HCT116 (cell line): ENCODE measurements at regions not wholly inside any gene's neighbourhood (a gene's known extent, or its start where the extent isn't known, plus 50 kb on each side); places are given as distances from the start of the nearest gene placed in this dataset.

Experiments used
- ATAC-seq: fragments of 200-7000 bp; cut with Tn5 transposase; 2 replicates; pipeline ENCODE4 v1.9.1; 2020; ENCODE audit warnings: mild to moderate bottlenecking, moderate library complexity
- BruUV-seq: library from RNA; stranded (reverse); fragments of 400-500 nt; replicated peaks from 2 replicates; lab custom pipeline; 2021; lab: Mats Ljungman, UMichigan
- CTCF ChIA-PET: fragments of 300-600 bp; sonication (Branson Sonifier 250); formaldehyde crosslinking; loops from one replicate; lab custom pipeline; 2021; ENCODE audit warnings: antibody characterized with exemption; lab: Charles Lee
- POLR2A ChIA-PET: fragments of 300-600, 350-600 bp; sonication (Branson Sonifier 250); formaldehyde crosslinking; loops from one replicate; lab custom pipeline; 2021; ENCODE audit warnings: antibody characterized with exemption; lab: Charles Lee
- RAD21 ChIA-PET, 2 experiments: fragments of 300-600 bp; sonication (Branson Sonifier 250); formaldehyde crosslinking; loops; one replicate each; lab custom pipeline; 2023; ENCODE audit warnings: low total read pairs in 2 of 2; ENCODE audit not compliant: uncharacterized antibody in 2 of 2, unreplicated experiment in 2 of 2, low non-redundant PET in 1 of 2; lab: Charles Lee
- DNase-seq: peaks from one replicate; pipeline ENCODE4 v3.0.0-alpha.2; 2010; ENCODE audit warnings: low read depth, low spot score
- H2AFZ ChIP-seq: fragments of 200-600 bp; shearing (Covaris generic), sonication (generic); 2 replicates; pipeline ENCODE4 v1.6.1; 2017; ENCODE audit warnings: low read depth, mixed run types, mixed read lengths, antibody characterized with exemption, low read length; ENCODE audit not compliant: poor library complexity, severe bottlenecking
- H3K27ac ChIP-seq: 2 replicates; pipeline ENCODE4 v1.5.1; 2012; ENCODE audit warnings: low read depth, low read length
- H3K27me3 ChIP-seq: fragments of 200-600 bp; sonication (generic); 2 replicates; pipeline ENCODE4 v1.6.1; 2016; ENCODE audit warnings: mixed run types, low read length, mixed read lengths; ENCODE audit not compliant: insufficient read depth
- H3K36me3 ChIP-seq, 2 experiments: fragments of 200-500 bp in 1 of 2; fragments of 200-600 bp in 1 of 2; sonication (Bioruptor generic) in 1 of 2; sonication (generic) in 1 of 2; 2 replicates each; pipeline versions ENCODE4 v1.5.1 to v1.6.1; 2014 to 2016; ENCODE audit warnings: low read length in 2 of 2, inconsistent platforms in 1 of 2, mixed read lengths in 1 of 2, mixed run types in 1 of 2; ENCODE audit not compliant: insufficient read depth in 2 of 2, control insufficient read depth in 1 of 2
- H3K4me1 ChIP-seq, 2 experiments: fragments of 200-600 bp in 1 of 2; sonication (generic) in 1 of 2; 2 replicates each; pipeline versions ENCODE4 v1.5.1 to v1.6.1; 2012 to 2017; ENCODE audit warnings: low read length in 2 of 2, inconsistent platforms in 1 of 2, mild to moderate bottlenecking in 1 of 2, mixed read lengths in 1 of 2, mixed run types in 1 of 2, moderate library complexity in 1 of 2; ENCODE audit not compliant: insufficient read depth in 2 of 2, control insufficient read depth in 1 of 2
- H3K4me2 ChIP-seq: fragments of 200-600 bp; sonication (generic); 2 replicates; pipeline ENCODE4 v1.6.1; 2017; ENCODE audit warnings: mixed run types, low read length, mixed read lengths
- H3K4me3 ChIP-seq, 2 experiments: fragments of 200-600 bp in 1 of 2; sonication (generic) in 1 of 2; replicated peaks in 1 of 2; 2 replicates each; pipeline ENCODE4 v1.5.1; 2011 to 2016; ENCODE audit warnings: low read length in 2 of 2, control low read depth in 1 of 2, low read depth in 1 of 2, mild to moderate bottlenecking in 1 of 2, mixed read lengths in 1 of 2, mixed run types in 1 of 2
- H3K79me2 ChIP-seq: fragments of 200-600 bp; sonication (generic); 2 replicates; pipeline ENCODE4 v1.6.1; 2017; ENCODE audit warnings: mild to moderate bottlenecking, mixed run types, low read length, moderate library complexity, mixed read lengths; ENCODE audit not compliant: insufficient read depth
- H3K9ac ChIP-seq: fragments of 200-600 bp; sonication (generic); 2 replicates; pipeline ENCODE4 v1.6.1; 2016; ENCODE audit warnings: low read length, mixed read lengths
- H3K9me2 ChIP-seq: fragments of 200-600 bp; sonication (generic), shearing (Covaris generic); 2 replicates; pipeline ENCODE4 v1.6.1; 2017; ENCODE audit warnings: mixed run types, mild to moderate bottlenecking, moderate library complexity; ENCODE audit not compliant: insufficient read depth
- H3K9me3 ChIP-seq, 2 experiments: fragments of 200-500 bp in 1 of 2; fragments of 200-600 bp in 1 of 2; sonication (Bioruptor generic) in 1 of 2; sonication (generic) in 1 of 2; 2 replicates each; pipeline ENCODE4 v1.6.1; 2014 to 2017; ENCODE audit warnings: low read length in 2 of 2, mixed read lengths in 2 of 2, inconsistent platforms in 1 of 2, low read depth in 1 of 2, mild to moderate bottlenecking in 1 of 2, mixed run types in 1 of 2, moderate library complexity in 1 of 2; ENCODE audit not compliant: control insufficient read depth in 1 of 2, insufficient read depth in 1 of 2
- H4K20me1 ChIP-seq: fragments of 200-600 bp; sonication (generic), shearing (Covaris generic); 2 replicates; pipeline ENCODE4 v1.6.1; 2017; ENCODE audit warnings: mixed run types, mild to moderate bottlenecking, moderate library complexity; ENCODE audit not compliant: insufficient read depth
- EGR1 ChIP-seq: IDR thresholded peaks from 2 replicates; pipeline ENCODE4 v1.6.1; 2012; ENCODE audit warnings: low read depth
- POLR2A ChIP-seq: IDR thresholded peaks from 2 replicates; pipeline ENCODE4 v1.7.0; 2011; ENCODE audit warnings: borderline replicate concordance; ENCODE audit not compliant: insufficient read depth, insufficient read length; ENCODE audit errors: extremely low read depth
- RAD21 ChIP-seq: IDR thresholded peaks from 2 replicates; pipeline ENCODE4 v1.6.1; 2012; ENCODE audit warnings: low read depth, mild to moderate bottlenecking
- TCF7L2 ChIP-seq: IDR thresholded peaks from 2 replicates; pipeline ENCODE4 v1.7.0; 2011; ENCODE audit warnings: borderline replicate concordance, inconsistent platforms; ENCODE audit not compliant: insufficient read depth, insufficient read length; ENCODE audit errors: extremely low read depth
- ZBTB33 ChIP-seq: IDR thresholded peaks from 2 replicates; pipeline ENCODE4 v1.6.1; 2011; ENCODE audit warnings: mild to moderate bottlenecking, low read length, moderate library complexity; ENCODE audit not compliant: insufficient replicate concordance; ENCODE audit errors: extremely low read depth
- intact Hi-C: fragments of 100-400 bp; cut with micrococcal nuclease; formaldehyde crosslinking; loops from 2 replicates; pipeline ENCODE4 v1.10.0; 2022

- Histone ChIP-seq H3K4me3 (no peak overlapping the region), H3K79me2 (no peaks in the 10 kb centered on the region), H3K9ac (no peak overlapping the region), H2AFZ (no peak overlapping the region), H3K9me3 (peaks cover 5 to 22% of the 10 kb centered on the region in 2 experiments; a peak in 2 of 4 replicates), H3K4me1 (no peaks in the 10 kb centered on the region), H3K4me2 (no peak overlapping the region), H3K27ac (no peak overlapping the region), H4K20me1 (no peaks in the 10 kb centered on the region), H3K27me3 (no peaks in the 10 kb centered on the region), H3K9me2 (no peaks in the 10 kb centered on the region), H3K36me3 (no peaks in the 10 kb centered on the region)
- POLR2A ChIA-PET = no interaction called here
- ATAC-seq (no peak), DNase-seq (no peak)
- intact Hi-C loops = no loop called here
- CTCF ChIA-PET = no interaction called here
- no TSS peak for BruUV-seq
- TF ChIP-seq TCF7L2 (no peak), RAD21 (no peak)
- RAD21 ChIA-PET = no interaction called here
Measured at GRCh38 chr5:3778000-3778550, 182.4 kb downstream of the IRX1 start.

- intact Hi-C loops = no loop called here
Measured at GRCh38 chr5:3778945-3779344, 183.3 kb downstream of the IRX1 start.

More at GRCh38 chr5:3778945-3779344, 183.3 kb downstream of the IRX1 start:
- H2AFZ ChIP-seq = no peak overlapping the region
- DNase-seq (no peak), ATAC-seq (no peak)
- H3K9ac ChIP-seq = no peak overlapping the region
- no peaks in the 10 kb centered on the region for H4K20me1 ChIP-seq
- no peaks in the 10 kb centered on the region for H3K27me3 ChIP-seq
- H3K27ac ChIP-seq = no peak overlapping the region
- no peak overlapping the region for H3K4me3 ChIP-seq
- ChIA-PET POLR2A (no interaction called here), RAD21 (no interaction called here), CTCF (no interaction called here)
- no peak for TF ChIP-seq POLR2A
- TF ChIP-seq RAD21 = no peak
- TF ChIP-seq ZBTB33 = no peak
- no peak for TF ChIP-seq EGR1
- no peaks in the 10 kb centered on the region for H3K4me1 ChIP-seq
- BruUV-seq = no TSS peak
- no peak overlapping the region for H3K4me2 ChIP-seq
- H3K36me3 ChIP-seq = no peaks in the 10 kb centered on the region
- no peaks in the 10 kb centered on the region for H3K79me2 ChIP-seq
- peaks cover 5 to 22% of the 10 kb centered on the region in 2 experiments; a peak in 2 of 4 replicates for H3K9me3 ChIP-seq
- H3K9me2 ChIP-seq = no peaks in the 10 kb centered on the region
